T-helper 2 cell treated with Interferon-gamma antibody and Interleukin-4, amounts not matched to agents 100 ng/mL and 5 ng/mL, for 36 hours (primary cell): ENCODE measurements at regions not wholly inside any gene's neighbourhood (a gene's known extent, or its start where the extent isn't known, plus 50 kb on each side); places are given as distances from the start of the nearest gene placed in this dataset.
"Not testable (repeated sequence)": the region's sequence is repeated elsewhere in the genome, so short reads cannot be mapped to it uniquely, and the experiment has no call there.

Source experiments
- intact Hi-C: fragments of 100-400 bp; cut with micrococcal nuclease; formaldehyde crosslinking; loops from one replicate; pipeline ENCODE4 v1.15.1; 2023

DNA sequence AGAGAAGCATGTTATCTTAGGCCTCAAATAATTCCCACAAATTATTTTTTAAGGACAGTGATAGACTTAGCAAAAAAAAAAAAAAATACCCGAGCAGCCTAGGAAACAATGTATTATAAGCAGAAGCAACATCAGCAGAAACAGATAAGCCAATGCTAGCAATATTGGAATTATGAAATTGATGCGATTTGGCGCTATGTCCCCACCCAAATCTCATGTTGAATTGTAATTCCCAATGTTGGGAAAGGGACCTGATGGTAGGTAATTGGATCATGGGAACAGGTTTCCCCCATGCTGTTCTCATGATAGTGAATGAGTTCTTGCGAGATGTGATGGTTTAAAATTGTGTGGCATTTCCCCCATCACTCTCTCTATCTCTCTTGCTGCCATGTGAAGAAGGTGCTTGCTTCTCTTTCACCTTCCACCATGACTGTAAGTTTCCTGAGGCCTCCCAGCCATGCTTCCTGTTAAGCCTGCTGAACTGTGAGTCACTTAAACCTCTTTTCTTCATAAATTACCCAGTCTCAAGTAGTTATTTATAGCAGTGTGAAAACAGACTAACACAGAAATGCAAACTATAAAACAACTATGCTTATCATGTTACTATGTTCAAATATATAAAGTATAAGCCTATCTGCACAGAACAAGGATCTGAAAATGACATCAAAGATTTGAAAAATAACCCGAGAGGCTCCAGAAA lies 75.6 kb upstream of the HIVEP3 start:
- intact Hi-C loops: no loop called here

DNA sequence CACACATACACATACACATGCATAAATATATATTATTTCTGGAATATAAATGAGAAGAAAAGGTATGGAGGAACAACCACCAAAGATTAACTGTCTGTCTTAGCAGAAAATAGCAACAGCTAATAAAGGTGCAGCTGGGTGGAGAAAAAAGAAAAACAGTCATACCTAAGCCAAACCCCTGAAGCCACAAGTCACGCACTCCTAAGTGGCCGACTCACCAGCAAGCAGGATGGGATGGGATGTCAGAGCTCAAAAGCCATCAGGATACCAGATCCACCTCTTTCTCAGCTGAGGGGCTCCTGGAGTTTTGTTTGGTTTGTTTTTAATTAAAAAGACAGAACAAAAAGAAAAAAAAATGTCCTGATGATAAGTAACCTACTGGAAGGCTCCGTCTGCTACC lies 64.7 kb upstream of the HIVEP3 start:
- intact Hi-C loops: no loop called here

GRCh38 chr1:41981796-41982195 lies 63.1 kb upstream of the HIVEP3 start:
- intact Hi-C loops: no loop called here

DNA sequence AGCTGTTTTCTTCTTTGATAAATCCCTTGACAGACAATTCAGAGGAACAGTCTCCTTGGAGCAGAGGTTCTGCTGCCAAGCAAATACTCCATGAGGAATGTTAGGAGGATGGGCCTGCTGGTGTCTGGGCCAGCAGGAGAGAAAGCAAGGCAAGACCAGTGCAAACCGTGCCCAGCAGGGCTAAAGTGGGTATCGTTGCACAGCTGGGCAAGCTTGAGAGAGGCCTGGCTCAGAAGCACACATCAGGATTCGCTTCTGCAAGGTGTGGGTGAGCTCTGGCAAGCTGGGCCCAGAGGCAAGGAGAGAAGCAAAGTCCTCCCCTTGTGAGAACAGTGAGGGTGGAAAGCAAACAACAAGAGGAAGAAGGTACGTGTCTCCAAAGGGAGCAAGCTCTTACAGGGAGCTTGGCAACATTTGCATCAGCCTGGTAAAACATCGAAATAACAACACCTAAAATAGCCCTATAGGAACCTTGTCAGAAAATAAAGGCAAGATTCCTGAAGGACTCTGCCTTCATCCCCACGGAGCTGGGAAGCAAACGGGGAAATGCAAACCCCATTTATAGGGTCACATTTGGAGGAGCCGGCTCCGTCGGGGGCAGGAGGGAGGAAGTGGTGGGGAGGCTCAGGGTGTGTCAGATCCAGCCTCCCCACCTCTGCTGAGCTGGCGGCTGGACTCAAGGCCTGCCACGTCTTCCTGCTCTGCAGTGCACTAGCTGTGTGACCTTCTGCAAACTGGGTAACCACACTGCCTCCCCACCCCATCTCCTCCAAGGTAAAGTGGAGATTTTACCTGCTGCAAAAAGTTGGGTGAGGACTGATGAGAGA lies 62.3 kb upstream of the HIVEP3 start:
- intact Hi-C loops: no loop called here

- intact Hi-C loops: no loop called here
These were observed 60.3 kb upstream of the HIVEP3 start for GRCh38 chr1:41978986-41979385.

DNA sequence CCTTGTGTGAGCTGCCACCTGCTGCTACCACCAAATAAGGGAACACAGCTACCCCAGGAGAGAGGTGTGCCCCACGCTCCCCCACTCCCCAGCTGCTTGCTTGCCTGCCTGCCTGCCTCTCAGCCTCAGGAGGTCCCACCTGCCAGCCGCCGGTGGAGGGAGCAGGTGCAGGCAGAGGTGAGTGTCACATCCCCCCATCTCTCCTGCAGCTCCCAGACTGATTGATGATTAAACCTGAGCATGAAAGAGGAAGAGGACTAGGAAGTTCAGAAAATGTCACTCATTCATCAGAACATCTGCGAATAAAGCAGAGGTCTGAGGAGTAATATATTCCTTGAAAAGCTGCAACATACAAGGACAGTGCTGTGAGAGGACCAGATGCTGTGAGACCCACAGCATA lies 58.6 kb upstream of the HIVEP3 start:
- intact Hi-C loops: no loop called here

GRCh38 chr1:41976671-41977070 lies 57.9 kb upstream of the HIVEP3 start:
- intact Hi-C loops: no loop called here

GRCh38 chr1:41975850-41976569 lies 57.3 kb upstream of the HIVEP3 start:
- intact Hi-C loops: no loop called here

- intact Hi-C loops: no loop called here
These were observed 56.4 kb upstream of the HIVEP3 start for GRCh38 chr1:41975121-41975520.

- intact Hi-C loops: not testable (repeated sequence)
These were observed 49.8 kb upstream of the HIVEP3 start for GRCh38 chr1:41968557-41968956.
